SHP77 (cell line): ENCODE measurements at regions not wholly inside any gene's neighbourhood (a gene's known extent, or its start where the extent isn't known, plus 50 kb on each side); places are given as distances from the start of the nearest gene placed in this dataset.
"Not testable (repeated sequence)": the region's sequence is repeated elsewhere in the genome, so short reads cannot be mapped to it uniquely, and the experiment has no call there.

ENCODE experiments used
- DNase-seq, 2 experiments: peaks; one replicate each; lab custom pipeline; 2025; lab: John Stamatoyannopoulos, UW

GRCh38 chr1:181172082-181172481 is 83.6 kb downstream of the IER5 start:
- DNase-seq: no peak

- DNase-seq: no peak
These were observed 85.4 kb downstream of the IER5 start for GRCh38 chr1:181173761-181174447.

GRCh38 chr1:181174861-181175260 is 86.4 kb downstream of the IER5 start:
- no peak for DNase-seq

DNA sequence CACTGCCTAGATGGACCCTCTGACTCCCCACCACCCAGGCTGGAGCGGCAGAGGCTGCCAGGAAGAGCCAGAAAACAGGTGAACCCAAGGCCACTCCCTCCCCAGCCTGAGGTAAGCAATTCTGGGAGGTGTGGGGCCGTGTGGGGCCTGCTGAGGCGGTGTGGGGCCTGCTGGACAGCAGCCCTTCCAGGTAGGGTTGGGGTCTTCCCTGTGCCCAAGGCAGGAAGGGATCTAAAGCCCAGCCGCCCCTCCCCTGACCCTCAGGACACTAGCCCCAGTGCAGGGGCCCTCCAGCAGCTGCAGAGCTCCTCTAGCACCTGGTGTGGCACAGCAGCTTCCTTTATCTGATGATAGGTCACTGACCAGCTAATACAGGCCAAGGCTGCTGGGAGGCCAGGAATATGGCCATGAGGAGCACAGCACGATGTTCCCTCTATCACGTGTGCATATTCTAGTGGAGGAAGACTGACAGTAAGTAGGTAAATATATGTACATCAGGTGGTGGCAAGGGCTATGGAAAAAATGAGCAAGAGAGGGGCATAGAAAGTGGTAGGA is 86.9 kb downstream of the IER5 start:
- no peak for DNase-seq

GRCh38 chr1:181175955-181176354 is 87.5 kb downstream of the IER5 start:
- DNase-seq: no peak

DNA sequence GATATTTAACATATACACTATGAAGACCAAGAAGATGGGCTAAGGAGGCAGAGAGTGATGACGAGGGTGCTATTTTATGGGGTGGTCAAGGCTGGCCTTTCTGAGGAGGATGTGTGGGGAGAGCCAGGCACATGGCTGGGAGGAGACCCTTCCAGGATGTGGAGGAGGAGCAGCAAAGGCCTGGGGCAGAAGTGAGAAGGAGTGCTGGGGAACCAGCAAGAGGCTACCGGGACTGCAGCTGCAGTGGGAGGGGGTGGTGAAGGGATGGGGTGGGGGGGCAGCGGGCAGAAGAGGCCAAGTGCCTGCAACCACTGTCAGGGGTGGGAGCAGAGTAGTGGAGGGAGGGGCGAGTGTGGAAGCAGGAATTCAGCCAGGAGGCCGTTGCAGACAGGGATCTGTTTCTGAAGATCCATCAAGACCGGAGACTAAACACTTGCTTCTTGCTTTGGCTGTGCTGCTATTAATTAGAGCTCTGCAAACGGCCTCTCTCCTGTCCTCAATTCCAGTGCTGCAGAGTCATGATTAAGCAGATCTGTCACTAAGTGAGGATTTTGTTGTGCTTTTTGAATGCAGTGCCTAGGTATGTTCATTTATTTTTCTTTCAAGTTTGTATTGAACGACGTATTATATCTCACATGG is 89.9 kb downstream of the IER5 start:
- no peak for DNase-seq

DNA sequence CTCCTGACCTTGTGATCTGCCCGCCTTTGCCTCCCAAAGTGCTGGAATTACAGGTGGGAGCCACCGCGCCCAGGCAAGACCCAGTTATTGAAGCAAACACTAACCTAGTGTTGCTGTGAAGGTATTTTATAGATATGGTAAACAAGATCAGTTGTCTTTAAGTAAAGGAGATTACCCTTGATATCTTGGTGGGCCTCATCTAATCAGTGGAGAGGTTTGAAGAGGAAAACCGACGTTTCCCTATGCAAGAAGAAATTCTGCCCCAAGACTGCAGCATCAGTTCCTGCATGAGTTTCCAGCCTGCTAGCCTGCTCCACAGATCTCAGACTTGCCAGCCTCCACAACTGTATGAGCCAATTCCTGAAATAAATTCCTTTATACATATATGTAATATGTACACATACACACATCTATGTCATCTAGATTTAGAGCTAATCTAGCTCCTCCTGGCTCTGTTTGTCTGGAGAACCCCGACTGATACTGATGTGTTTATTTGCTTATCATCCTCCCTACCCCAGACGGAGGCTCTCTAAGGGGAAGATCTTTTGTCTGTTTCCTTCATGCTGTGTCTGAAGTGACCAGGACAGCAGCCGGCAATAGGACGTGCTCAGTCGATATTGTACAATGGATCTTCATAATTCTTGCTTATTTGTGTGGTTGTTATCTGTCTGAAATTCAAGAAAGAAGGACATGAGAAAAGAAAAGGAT is 90.9 kb downstream of the IER5 start:
- no peak for DNase-seq

- peak; percentile 28 to 46 for DNase-seq
These were observed 91.5 kb downstream of the IER5 start for GRCh38 chr1:181179987-181180365.

DNA sequence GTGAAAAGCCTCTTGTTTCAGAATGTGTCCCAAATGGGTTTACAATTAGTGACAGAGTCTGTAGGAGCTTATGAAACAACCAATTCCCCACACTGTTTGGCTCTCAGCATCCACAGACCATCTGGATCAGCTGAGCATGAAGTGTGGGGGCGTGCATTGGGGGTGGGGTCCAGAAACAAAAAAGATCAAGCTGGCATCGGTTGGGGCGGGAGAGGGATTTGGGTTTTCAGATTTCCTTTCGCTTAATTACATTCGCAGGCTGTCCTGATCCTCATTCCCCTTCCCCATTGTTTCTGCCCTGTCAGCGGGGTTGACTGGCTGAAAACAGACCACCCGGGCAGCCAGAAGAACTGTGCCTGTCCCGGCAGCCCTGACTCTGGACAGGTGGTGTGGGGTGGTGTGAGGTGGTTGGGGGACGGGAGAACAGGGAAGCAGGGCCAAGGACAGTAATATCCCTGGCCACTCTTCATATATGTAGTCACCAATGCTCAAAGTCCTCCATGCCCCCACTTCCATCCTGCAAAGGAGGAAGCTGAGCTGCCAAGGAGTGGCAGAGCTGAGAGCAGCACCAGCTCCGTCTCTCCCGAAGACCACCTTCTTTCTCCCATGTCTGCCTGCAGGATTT is 92.0 kb downstream of the IER5 start:
- DNase-seq: no peak

DNA sequence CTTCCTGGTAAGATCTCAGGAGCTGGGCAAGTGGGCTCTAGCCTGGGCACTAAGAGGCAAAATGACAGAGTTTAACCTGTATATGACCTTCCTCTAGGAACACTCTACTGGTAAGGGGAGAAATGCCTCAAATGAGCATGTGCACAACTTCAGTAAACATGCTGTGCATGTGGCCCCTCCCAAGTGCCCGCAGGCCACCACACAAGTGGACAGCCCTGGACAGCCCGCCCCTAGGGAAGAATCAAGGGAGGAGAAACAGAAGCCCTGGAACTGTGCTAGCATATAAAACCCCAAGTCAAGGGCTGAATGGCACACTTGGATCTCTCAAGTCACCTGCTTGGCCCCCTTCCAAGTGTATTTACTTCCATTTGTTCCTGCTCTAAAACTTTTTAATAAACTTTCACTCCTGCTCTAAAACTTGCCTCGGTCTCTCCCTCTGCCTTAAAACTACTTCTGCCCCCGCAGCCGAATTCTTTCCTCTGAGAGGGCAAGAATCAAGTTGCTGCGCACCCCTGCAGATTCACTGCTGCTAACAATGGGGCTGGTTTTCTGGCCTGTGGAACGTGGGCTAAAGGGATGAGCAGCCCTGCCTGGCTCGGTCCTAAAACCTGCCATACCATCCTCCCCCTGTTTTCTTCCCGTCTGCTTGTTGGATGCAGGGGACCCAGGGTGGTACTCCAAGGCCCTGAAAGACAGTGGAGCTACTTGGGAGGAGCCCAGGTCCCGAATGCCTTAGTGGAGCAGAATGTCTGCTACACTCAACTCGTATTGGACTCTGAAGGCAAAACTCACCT is 93.5 kb downstream of the IER5 start:
- DNase-seq: no peak

DNA sequence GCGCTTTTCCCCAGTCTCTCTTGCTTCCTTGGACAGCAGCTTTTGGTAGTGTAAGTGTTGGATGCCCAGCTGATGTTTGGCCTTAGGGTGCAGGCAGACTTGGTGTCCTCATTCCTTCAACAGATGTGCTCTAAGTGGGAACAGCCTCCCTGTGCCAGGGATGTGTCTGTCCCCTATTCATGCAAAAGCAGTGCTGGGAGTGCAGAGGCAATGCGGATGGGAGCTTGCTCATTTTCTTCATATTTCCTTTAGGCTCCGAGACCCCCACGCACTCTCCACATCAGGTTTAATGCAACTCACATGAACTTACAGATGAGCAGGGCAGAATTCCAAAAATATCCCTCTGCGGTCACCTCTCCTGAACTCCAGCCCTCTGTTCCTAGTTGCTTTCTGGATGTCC is 96.1 kb downstream of the IER5 start:
- DNase-seq: no peak

DNA sequence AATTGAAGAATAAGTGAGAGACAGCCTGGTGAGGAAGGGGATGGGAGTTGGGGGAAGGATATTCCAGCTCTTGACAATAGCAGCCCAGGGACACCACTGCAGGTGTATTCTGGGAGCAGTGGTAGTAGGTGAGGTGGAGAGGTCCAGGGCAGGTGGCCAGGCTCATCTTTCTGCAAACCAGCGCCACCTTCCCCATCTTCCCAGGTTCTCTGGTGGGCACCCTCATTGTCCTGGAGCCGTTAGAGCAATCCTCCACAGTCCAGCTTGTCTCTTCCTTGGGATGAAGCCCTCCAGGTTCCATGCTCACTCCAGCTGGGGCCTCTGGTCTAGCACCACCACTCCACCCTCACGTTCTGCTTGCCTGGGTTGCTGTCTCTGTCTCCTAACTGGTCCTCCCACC is 97.0 kb downstream of the IER5 start:
- DNase-seq: no peak

DNA sequence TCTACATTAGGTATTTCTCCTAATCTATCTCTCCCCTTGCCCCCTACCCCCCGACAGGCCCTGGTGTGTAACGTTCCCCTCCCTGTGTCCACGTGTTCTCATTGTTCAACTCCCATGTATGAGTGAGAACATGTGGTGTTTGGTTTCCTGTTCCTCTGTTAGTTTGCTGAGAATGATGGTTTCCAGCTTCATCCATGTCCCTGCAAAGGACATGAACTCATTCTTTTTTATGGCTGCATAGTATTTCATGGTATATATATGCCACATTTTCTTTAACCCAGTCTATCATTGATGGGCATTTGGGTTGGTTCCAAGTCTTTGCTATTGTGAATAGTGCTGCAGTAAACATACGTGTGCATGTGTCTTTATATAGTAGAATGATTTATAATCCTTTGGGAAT is 97.6 kb downstream of the IER5 start:
- not testable (repeated sequence) for DNase-seq

- DNase-seq: no peak
These were observed 99.0 kb downstream of the IER5 start for GRCh38 chr1:181187337-181188126.

- no peak for DNase-seq
These were observed 100.7 kb downstream of the IER5 start for GRCh38 chr1:181189245-181189644.

DNA sequence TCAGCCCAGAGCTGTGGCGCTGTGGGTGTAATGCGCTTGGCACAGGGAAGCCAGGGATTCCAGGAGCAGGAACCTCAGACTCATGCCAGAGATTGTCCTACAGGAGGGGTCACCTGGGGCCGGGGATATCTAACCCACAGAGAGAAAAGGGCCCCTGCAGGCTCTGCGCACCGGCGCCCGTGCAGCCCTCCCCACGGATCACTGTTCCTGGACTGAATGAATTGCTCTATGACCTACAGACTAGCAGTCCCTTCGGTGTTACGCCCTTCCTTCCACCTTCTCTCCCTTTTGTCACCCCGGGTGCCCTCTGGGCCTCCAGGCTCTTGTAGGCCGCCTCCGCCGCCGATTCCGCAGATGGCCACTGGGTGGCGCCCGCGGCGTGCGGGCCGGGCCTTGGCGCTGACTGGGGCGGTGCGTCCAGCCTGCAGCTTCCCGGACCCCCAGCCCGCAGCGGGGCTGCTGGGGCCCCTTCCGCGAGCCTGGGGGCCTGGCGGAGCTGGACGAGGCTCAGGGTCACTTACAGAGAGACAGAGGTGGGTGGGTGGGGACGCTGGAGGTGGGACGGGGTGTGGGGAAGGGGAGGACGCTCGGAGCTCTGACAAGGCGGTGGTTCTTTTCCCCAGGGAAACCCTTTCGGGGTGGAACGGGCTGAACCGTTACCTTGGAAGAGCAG is 101.3 kb downstream of the IER5 start:
- DNase-seq: peak; percentile 8 to 12

DNA sequence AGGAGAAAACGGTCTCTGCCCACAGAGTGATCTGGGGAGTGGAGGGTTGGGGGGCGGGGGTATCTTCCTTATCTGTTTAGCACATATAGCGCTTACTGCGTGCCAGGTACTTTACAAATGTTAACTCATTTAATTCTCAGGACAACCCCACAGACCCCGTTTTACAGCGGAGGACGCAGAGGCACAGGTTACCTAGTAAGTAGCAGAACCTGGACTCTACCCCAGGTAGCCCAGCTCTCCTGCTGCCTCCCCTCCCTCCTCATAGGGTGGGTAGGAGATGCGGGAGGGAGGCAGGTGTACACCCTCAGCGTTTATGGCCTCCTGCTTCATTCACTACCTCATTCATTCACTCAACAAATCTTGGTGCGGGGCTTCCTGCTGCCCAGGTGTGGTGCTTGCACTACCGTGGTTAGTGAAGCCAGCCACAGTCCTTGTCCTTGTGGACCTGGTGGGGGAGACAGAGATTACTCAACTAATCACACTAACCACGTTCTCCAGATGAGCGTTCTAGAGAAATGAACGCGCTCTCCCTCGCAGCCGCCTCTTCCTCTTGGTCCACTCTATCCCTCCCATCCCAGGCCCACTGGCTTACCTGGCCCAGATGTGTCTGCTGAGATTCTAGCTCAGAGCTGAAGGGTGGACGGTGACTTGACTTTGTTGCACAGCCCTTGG is 102.0 kb downstream of the IER5 start:
- DNase-seq: no peak

GRCh38 chr1:181191494-181192040 is 103.1 kb downstream of the IER5 start:
- DNase-seq: no peak

DNA sequence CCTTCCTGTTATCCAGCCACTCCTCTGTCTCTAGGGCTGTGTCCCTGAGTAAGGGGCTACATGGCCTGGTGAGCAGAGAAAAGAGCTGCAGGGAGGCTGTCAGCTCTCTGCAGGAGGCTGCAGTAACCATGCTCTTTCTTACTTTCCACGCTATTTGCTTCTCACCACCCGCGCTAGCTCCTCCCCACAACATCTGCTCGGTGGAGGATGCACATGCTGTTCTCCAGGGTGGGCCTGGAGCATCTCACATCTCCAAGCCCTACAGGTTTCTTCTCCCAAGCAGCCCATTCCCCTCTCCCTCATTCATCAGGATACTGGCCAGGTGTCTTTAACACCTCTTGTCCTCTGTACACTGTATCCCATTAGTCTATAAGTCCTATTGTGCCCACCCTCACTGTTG is 103.8 kb downstream of the IER5 start:
- no peak for DNase-seq
